ENCODE measurements at regions not wholly inside any gene's neighbourhood (a gene's known extent, or its start where the extent isn't known, plus 50 kb on each side); places are given as distances from the start of the nearest gene placed in this dataset.

GRCh38 chr11:43556612-43557375 is 123.7 kb upstream of the HSD17B12 start:
- DNase-seq (ENCODE audit: low spot score in 2 of 2), result no peak
- no peak overlapping the region for H3K4me3 ChIP-seq
- H3K27me3 ChIP-seq, result peaks cover 81% of the 10 kb centered on the region
- H3K36me3 ChIP-seq, result no peaks in the 10 kb centered on the region
- H3K9me3 ChIP-seq, result no peaks in the 10 kb centered on the region
- WGBS, result 3% methylated on average over 10 of the region's 10 CpGs
- no peak for TF ChIP-seq EP300 (IDR thresholded peaks at IDR 0.05)
- TF ChIP-seq CTCF (IDR thresholded peaks at IDR 0.05), result no peak
- TF ChIP-seq POLR2A (IDR thresholded peaks at IDR 0.05), result no peak
- no peak for TF ChIP-seq POLR2AphosphoS5 (IDR thresholded peaks at IDR 0.05)
- peaks cover 15% of the 10 kb centered on the region for H3K4me1 ChIP-seq
- H3K27ac ChIP-seq, result no peak overlapping the region

GRCh38 chr11:43557553-43558110 is 122.9 kb upstream of the HSD17B12 start:
- Histone ChIP-seq H3K4me3 (no peak overlapping the region), H3K4me1 (peaks cover 15% of the 10 kb centered on the region), H3K36me3 (no peaks in the 10 kb centered on the region), H3K9me3 (no peaks in the 10 kb centered on the region), H3K27me3 (peaks cover 77% of the 10 kb centered on the region), H3K27ac (no peak overlapping the region)
- 2% methylated on average over 13 of the region's 13 CpGs for WGBS
- DNase-seq (ENCODE audit: low spot score in 2 of 2), result no peak
- TF ChIP-seq EP300 (IDR thresholded peaks at IDR 0.05) (no peak), CTCF (IDR thresholded peaks at IDR 0.05) (no peak), POLR2A (IDR thresholded peaks at IDR 0.05) (no peak), POLR2AphosphoS5 (IDR thresholded peaks at IDR 0.05) (no peak)

- peaks cover 15% of the 10 kb centered on the region for H3K4me1 ChIP-seq
- H3K4me3 ChIP-seq, result no peak overlapping the region
- no peak for DNase-seq (ENCODE audit: low spot score in 2 of 2)
- WGBS, result 6% methylated on average over 5 of the region's 5 CpGs
- H3K36me3 ChIP-seq, result no peaks in the 10 kb centered on the region
- peaks cover 71% of the 10 kb centered on the region for H3K27me3 ChIP-seq
- H3K27ac ChIP-seq, result no peak overlapping the region
- no peak for TF ChIP-seq CTCF (IDR thresholded peaks at IDR 0.05)
- TF ChIP-seq POLR2AphosphoS5 (IDR thresholded peaks at IDR 0.05), result no peak
- no peak for TF ChIP-seq POLR2A (IDR thresholded peaks at IDR 0.05)
- no peak for TF ChIP-seq EP300 (IDR thresholded peaks at IDR 0.05)
- no peaks in the 10 kb centered on the region for H3K9me3 ChIP-seq
Observed at GRCh38 chr11:43558146-43558545, 122.4 kb upstream of the HSD17B12 start.

- DNase-seq (ENCODE audit: low spot score in 2 of 2), result no peak
- Histone ChIP-seq H3K27me3 (peaks cover 66% of the 10 kb centered on the region), H3K9me3 (no peaks in the 10 kb centered on the region), H3K36me3 (no peaks in the 10 kb centered on the region), H3K4me3 (no peak overlapping the region), H3K27ac (no peak overlapping the region), H3K4me1 (peaks cover 15% of the 10 kb centered on the region)
- TF ChIP-seq POLR2A (IDR thresholded peaks at IDR 0.05), result no peak
- TF ChIP-seq CTCF (IDR thresholded peaks at IDR 0.05), result no peak
- TF ChIP-seq POLR2AphosphoS5 (IDR thresholded peaks at IDR 0.05), result no peak
- TF ChIP-seq EP300 (IDR thresholded peaks at IDR 0.05), result no peak
- WGBS, result 15% methylated on average over 8 of the region's 8 CpGs
Observed at GRCh38 chr11:43558556-43559127, 121.9 kb upstream of the HSD17B12 start.

- Histone ChIP-seq H3K9me3 (no peaks in the 10 kb centered on the region), H3K27ac (no peak overlapping the region), H3K4me1 (peaks cover 4% of the 10 kb centered on the region), H3K27me3 (peaks cover 44% of the 10 kb centered on the region), H3K4me3 (no peak overlapping the region), H3K36me3 (no peaks in the 10 kb centered on the region)
- no peak for TF ChIP-seq CTCF (IDR thresholded peaks at IDR 0.05)
- 76% methylated on average over 3 of the region's 3 CpGs for WGBS
- no peak for DNase-seq (ENCODE audit: low spot score in 2 of 2)
Observed at GRCh38 chr11:43561832-43562231, 118.7 kb upstream of the HSD17B12 start.

Data from suprapubic skin (tissue), 4 donors.